GM21786 (cell line): ENCODE measurements at regions not wholly inside any gene's neighbourhood (a gene's known extent, or its start where the extent isn't known, plus 50 kb on each side); places are given as distances from the start of the nearest gene placed in this dataset.
"Not testable (repeated sequence)": the region's sequence is repeated elsewhere in the genome, so short reads cannot be mapped to it uniquely, and the experiment has no call there.

Experiments
- ATAC-seq: cut with Tn5 transposase; IDR thresholded peaks from one replicate; pipeline ENCODE4 v1.9.1; 2021; ENCODE audit not compliant: unreplicated experiment

DNA sequence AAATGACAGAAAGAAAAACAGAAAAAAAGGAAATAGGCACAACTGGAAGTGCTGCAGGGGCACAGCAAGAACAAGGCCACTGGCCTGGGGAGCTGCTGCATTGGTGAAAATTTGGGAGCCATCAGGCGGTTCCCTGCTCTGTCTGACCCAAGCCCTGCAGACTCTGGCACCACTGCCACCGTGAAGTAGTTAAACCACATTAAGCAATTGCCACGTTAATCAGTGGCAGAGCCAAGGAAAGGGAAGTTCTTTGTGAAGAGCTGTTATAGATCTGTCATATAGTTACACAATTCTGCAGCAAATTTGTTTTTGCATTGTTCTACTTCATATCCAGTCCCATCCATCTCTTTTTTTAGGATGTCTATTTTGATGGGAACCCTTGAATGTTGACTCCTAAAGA is 915.3 kb downstream of the FSCB start:
- no peak for ATAC-seq

DNA sequence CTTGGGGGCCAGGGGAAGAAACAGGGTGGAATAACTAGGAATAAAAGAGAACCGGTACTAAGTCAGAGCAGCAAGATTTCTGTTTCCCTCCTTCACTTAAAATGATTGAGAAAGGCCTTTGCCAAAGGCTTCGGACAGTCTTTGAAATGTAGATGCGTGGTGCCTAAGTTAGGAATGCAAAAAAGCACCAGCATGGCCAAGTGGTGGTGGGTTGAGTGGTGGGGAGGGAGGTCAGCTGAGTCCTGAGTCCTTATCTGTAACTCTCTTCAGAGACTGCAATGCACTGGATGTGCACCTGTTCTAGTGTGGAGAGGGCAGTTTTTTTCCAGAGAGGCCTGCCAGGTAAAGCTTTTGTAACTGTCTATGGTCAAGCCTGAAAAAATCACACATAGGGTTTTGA is 919.9 kb downstream of the FSCB start:
- no peak for ATAC-seq

- no peak for ATAC-seq
Measured at GRCh38 chr14:43579671-43580070, 927.4 kb downstream of the FSCB start.

DNA sequence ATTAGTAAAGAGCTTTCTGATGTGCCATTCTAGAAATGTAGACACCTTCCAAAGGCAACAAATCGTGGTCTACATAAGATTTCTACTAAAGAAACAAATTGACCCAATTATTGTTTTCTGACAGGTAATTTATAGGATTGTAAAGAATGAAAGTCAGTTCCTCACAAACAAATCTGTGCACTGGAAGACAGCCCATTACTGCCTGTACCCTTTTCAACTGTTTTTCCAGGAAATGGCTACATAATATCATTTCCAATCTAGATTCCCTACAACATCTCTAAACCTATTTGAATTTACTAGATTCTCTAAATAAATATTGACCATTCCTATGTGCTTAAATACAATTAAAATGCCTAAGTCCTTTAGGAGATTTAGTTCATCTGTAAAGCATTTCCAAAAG is 939.1 kb downstream of the FSCB start:
- ATAC-seq = no peak

- ATAC-seq = no peak
Measured at GRCh38 chr14:43548368-43548767, 958.7 kb downstream of the FSCB start.

GRCh38 chr14:43547596-43547995 is 959.5 kb downstream of the FSCB start:
- ATAC-seq = not testable (repeated sequence)

- ATAC-seq = no peak
Measured at GRCh38 chr14:43541356-43541755, 965.7 kb downstream of the FSCB start.

DNA sequence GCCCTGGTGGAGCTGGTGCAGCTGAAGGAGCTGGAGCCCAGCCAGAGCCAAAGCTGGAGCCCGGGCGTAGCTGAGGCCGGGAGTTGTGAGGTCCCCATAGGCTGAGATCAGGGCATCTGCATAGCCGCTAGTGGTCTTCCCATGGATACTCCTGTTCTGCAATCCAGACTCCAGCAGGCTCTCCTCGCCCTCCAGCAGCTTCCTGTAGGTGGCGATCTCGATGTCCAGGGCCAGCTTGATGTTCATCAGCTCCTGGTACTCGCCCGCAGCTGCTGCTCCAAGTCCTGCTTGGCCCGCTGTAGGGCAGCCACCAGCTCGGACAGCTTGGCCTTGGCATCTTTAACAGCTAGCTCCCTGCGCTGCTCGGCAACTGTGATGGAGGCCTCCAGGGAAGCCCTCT is 966.1 kb downstream of the FSCB start:
- ATAC-seq = no peak

- ATAC-seq = no peak
Measured at GRCh38 chr14:43539210-43539609, 967.9 kb downstream of the FSCB start.

GRCh38 chr14:43535231-43535838 is 971.7 kb downstream of the FSCB start:
- no peak for ATAC-seq

DNA sequence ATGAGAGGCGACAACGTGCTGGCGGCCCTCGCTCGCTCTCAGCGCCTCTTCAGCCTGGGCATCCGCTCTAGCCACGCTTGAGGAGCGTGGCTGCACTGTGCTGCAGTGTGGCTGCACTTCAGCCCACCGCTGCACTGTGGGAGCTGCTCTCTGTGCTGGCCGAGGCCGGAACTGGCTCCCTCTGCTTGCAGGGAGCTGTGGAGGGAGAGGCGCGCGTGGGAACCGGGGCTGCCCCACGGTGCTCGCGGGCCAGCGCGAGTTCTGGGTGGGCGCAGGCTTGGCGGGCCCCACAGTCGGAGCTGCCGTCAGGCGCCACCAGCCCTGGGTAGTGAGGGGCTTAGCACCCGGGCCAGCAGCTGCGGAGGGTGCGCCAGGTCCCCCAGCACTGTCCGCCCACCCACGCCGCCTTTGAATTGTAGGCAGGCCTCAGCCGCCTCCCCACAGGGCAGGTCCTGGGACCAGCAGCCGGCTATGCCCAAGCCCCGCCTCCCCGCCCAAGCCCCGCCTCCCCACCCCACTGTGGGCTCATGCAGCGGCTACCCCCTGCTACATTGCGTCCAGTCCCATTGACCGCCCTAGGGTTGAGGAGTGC is 974.2 kb downstream of the FSCB start:
- ATAC-seq = no peak

DNA sequence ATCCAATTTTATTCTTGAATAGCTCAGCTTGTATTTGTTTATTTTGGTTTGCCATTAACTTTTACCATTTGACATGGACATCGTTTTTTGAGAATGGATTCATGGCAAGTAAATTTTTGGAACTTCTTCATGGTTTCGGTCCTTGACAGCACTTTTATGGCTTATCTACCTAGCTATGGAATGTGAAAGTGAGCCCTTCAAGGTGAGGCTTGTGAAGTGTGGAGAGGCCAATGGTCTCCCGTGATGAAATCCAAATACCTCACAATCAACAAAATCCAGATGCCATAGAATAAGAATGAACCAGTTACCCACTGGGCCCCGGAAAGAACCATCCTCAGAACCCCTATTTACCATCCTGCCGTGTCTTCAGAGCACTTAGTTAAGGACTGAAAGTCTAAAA is 978.8 kb downstream of the FSCB start:
- ATAC-seq = no peak

DNA sequence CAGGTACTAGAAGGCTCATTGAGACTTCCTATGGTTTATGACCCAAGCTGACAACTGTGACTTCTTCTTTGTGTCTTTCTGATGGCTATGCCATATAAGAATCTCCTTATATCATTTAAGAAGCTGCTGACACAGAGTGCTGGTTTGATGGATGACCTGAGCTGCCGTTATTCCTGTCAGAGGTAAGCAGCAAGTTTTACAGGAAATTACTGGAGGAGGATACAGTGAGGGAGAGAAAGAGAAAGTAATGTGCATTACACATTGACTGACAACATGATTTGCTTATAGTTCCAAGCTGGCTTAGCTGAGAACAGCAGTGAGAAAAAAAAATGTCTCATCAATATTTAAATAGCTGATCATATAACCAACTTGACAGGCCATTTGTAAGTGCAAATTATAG is 981.4 kb downstream of the FSCB start:
- ATAC-seq = no peak

DNA sequence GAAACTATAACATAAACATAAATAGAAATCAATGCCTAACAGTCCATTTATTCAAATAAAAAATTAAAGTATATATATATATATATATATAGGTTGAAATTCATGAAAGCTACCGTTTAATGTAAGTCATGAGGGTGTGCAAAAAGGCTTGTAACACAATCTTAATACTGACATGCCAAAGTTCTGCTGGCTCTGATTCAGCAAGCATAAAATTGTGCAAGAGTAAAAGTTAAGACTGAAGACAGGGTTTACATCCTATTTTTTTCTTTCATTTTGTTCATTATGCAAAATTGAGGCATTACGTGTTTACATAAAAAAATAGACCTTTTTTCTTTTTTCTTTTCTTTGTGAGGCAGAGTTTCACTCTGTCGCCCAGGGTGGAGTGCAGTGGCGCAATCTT is 984.2 kb downstream of the FSCB start:
- no peak for ATAC-seq

DNA sequence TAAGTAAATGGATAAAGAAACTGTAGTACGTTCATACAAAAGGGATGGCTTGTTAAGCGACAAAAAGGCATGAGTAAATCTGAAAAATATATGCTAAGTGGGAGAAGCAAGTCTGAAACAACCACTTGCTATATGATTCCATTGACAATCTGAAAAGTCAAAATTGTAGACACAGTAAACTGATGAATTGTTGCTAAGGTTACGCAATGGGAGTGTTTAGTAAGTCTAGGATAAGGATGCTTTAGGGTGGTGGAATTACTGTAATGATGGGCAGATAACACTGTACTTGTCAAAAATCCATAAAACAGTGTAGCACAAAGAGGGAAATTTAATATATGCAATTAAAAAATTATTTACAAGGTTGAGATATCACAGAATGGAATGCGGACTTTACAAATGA is 984.9 kb downstream of the FSCB start:
- no peak for ATAC-seq

DNA sequence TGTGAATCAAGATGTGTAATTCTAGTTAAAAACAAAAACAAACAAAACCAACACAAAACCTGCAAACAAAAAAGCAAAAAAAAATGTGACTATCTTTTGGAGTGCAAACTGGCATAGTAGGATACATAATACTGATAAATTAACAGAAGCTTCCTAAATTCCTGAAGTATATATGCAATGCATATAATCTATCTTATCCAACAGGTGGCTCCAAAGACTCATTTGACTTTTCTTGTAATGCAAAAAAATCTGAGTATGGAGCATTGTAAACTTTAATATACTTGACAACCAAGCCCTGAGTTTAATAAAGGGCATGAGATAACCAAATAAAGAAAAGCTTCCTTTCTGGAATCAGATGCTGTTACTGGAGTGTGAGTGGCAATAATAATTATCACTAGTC is 1003.6 kb downstream of the FSCB start:
- ATAC-seq = no peak

- not testable (repeated sequence) for ATAC-seq
Measured at GRCh38 chr14:43492359-43492758, 1014.7 kb downstream of the FSCB start.

DNA sequence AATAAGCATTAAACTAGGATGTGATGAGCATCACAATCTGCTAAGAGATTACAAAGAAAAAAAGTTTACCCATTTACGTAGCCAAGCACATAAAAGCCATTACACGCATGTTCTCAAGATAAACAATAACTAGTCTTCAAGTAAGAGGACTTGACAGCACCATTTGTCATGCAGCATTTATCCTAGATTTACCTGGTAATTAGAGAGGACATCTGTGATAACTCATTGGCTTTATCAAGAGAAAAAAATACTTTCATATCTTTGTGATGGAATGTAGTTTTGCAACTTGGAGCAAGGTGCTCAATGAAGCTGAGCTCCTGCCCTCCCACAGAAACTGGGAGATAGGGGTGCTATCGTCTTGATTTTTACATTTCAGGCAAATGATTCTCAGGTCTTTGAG is 1023.7 kb downstream of the FSCB start:
- ATAC-seq = no peak

- ATAC-seq = no peak
Measured at GRCh38 chr14:43481864-43482263, 1025.2 kb downstream of the FSCB start.

GRCh38 chr14:43480976-43481375 is 1026.1 kb downstream of the FSCB start:
- no peak for ATAC-seq

DNA sequence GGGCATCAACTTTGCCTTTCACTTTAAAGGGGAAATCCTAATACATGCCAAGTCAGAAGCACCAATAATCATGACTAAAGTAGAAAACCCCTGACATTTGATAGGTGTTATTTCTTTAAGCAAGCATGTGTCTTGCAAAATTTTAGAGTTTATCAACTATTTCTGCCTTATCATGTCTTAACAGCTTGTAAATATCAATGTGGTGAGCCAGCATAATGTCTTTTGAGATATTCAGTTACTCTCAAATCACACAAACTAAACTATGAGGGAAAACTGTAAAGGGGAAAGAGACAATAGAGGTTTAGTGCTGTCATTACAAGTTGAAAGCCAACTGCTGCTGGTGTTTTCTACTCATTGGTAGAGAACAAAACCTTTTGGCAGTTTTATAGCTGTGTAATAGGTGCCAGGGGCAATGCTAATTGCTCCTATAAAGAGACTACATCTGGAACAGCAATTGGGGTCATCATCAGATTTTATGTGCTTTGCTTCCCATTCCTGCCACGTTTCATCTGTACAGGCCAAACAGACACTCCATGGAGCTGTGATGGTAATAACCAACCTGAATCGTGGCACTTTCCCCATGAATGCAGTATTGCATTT is 1027.4 kb downstream of the FSCB start:
- ATAC-seq = no peak

DNA sequence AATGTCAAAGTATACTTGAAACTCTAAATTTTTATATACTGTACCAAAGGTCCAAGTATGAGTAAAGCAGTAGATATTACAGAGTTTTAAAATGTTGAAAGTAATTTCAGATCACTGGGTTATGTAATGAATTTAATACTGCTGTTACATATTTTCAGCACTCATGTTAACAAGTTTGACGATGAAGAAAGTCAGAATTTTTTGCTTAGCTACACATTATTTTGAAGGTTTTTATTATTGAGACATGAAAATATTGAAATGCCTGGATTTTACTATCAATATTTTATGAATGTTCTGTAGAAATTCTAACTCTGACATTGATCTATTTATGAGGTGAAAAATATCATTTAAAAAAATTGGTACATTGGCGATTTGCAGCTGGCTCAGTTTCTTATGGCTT is 1030.3 kb downstream of the FSCB start:
- ATAC-seq = no peak

- no peak for ATAC-seq
Measured at GRCh38 chr14:43475757-43476156, 1031.3 kb downstream of the FSCB start.
